ENCODE measurements at regions not wholly inside any gene's neighbourhood (a gene's known extent, or its start where the extent isn't known, plus 50 kb on each side); places are given as distances from the start of the nearest gene placed in this dataset.

- Histone ChIP-seq H3K4me3 (ENCODE audit: low read depth, low read length) (no peak overlapping the region), H3K4me1 (no peaks in the 10 kb centered on the region), H3K36me3 (ENCODE audit: control insufficient read depth, insufficient read depth, low read length) (no peaks in the 10 kb centered on the region), H3K9me3 (no peaks in the 10 kb centered on the region), H3K27me3 (replicated peaks; ENCODE audit: control insufficient read depth, insufficient read depth, low read length) (no peaks in the 10 kb centered on the region)
- no peaks in the 10 kb centered on the region for H3K4me1 Mint-ChIP-seq (ENCODE audit: low read depth, unreplicated experiment)
- H3K4me3 Mint-ChIP-seq (ENCODE audit: unreplicated experiment), result no peak overlapping the region
- POLR2A ChIA-PET, result no interaction called here
- TF ChIP-seq, protein P1, sequence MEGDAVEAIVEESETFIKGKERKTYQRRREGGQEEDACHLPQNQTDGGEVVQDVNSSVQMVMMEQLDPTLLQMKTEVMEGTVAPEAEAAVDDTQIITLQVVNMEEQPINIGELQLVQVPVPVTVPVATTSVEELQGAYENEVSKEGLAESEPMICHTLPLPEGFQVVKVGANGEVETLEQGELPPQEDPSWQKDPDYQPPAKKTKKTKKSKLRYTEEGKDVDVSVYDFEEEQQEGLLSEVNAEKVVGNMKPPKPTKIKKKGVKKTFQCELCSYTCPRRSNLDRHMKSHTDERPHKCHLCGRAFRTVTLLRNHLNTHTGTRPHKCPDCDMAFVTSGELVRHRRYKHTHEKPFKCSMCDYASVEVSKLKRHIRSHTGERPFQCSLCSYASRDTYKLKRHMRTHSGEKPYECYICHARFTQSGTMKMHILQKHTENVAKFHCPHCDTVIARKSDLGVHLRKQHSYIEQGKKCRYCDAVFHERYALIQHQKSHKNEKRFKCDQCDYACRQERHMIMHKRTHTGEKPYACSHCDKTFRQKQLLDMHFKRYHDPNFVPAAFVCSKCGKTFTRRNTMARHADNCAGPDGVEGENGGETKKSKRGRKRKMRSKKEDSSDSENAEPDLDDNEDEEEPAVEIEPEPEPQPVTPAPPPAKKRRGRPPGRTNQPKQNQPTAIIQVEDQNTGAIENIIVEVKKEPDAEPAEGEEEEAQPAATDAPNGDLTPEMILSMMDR (IDR thresholded peaks at IDR 0.05; ENCODE audit: insufficient read depth in 1 of 2, low read depth in 1 of 2, low read length in 1 of 2, severe bottlenecking in 1 of 2, unreplicated experiment in 1 of 2), result no peak
- BruUV-seq (replicated peaks), result no TSS peak
- H3K9me3 Mint-ChIP-seq (ENCODE audit: unreplicated experiment), result no peaks in the 10 kb centered on the region
- no peak for DNase-seq
- H3K36me3 Mint-ChIP-seq (ENCODE audit: insufficient read depth, unreplicated experiment), result no peaks in the 10 kb centered on the region
- peaks cover 10% of the 10 kb centered on the region for H3K27me3 Mint-ChIP-seq (ENCODE audit: insufficient read depth, unreplicated experiment)
- no peak overlapping the region for H3K27ac Mint-ChIP-seq (ENCODE audit: unreplicated experiment)
- CTCF ChIA-PET, result no interaction called here
- intact Hi-C loops (cut with micrococcal nuclease; ENCODE audit: unreplicated experiment), result no loop called here
These were observed 359.8 kb upstream of the MTPN start for GRCh38 chr7:136336932-136337331.

- ChIA-PET CTCF (no interaction called here), POLR2A (no interaction called here)
- Mint-ChIP-seq H3K36me3 (ENCODE audit: insufficient read depth, unreplicated experiment) (no peaks in the 10 kb centered on the region), H3K27ac (ENCODE audit: unreplicated experiment) (no peak overlapping the region), H3K4me1 (ENCODE audit: low read depth, unreplicated experiment) (no peaks in the 10 kb centered on the region), H3K27me3 (ENCODE audit: insufficient read depth, unreplicated experiment) (peaks cover 12% of the 10 kb centered on the region), H3K9me3 (ENCODE audit: unreplicated experiment) (no peaks in the 10 kb centered on the region), H3K4me3 (ENCODE audit: unreplicated experiment) (no peak overlapping the region)
- H3K27me3 ChIP-seq (replicated peaks; ENCODE audit: control insufficient read depth, insufficient read depth, low read length), result no peaks in the 10 kb centered on the region
- intact Hi-C loops (cut with micrococcal nuclease; ENCODE audit: unreplicated experiment), result no loop called here
- TF ChIP-seq, protein P1 (IDR thresholded peaks at IDR 0.05; ENCODE audit: insufficient read depth in 1 of 2, low read depth in 1 of 2, low read length in 1 of 2, severe bottlenecking in 1 of 2, unreplicated experiment in 1 of 2), result no peak
- BruUV-seq (replicated peaks), result no TSS peak
- H3K4me1 ChIP-seq, result no peaks in the 10 kb centered on the region
- no peaks in the 10 kb centered on the region; the same call in 1 of the 2 replicates for H3K9me3 ChIP-seq
- H3K4me3 ChIP-seq (ENCODE audit: low read depth, low read length), result no peak overlapping the region
- H3K36me3 ChIP-seq (ENCODE audit: control insufficient read depth, insufficient read depth, low read length), result no peaks in the 10 kb centered on the region
- DNase-seq, result no peak
These were observed 356.5 kb upstream of the MTPN start for GRCh38 chr7:136333636-136334035.

DNA sequence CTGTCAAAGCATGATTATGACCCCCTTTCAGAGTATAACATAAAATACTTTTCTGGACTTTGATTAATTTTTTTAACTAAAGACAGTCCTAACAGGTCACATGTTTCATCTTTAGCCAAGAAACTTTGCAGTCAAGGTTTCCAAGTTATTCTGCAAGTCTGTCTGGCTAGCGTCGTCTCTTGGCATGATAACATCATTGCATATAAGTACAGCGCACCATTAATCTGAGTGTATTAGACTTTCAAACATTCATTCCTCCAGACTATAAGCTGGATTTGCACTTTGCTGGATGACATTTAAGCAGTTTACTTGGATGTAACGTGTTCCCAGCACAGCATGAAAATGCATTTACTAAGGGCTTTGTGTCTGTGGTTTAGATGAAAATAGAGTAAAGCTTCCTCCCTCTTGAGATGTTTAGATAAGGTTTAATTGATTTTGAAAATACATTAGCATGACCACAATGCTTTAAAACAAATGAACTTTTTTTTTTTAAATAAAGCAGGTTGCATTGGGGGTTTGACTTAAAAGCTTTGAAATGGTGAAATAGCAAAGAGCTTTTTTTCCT is 349.0 kb upstream of the MTPN start:
- Mint-ChIP-seq H3K27ac (ENCODE audit: unreplicated experiment) (no peak overlapping the region), H3K4me1 (ENCODE audit: low read depth, unreplicated experiment) (no peaks in the 10 kb centered on the region), H3K27me3 (ENCODE audit: insufficient read depth, unreplicated experiment) (peaks cover 5% of the 10 kb centered on the region), H3K9me3 (ENCODE audit: unreplicated experiment) (no peaks in the 10 kb centered on the region), H3K36me3 (ENCODE audit: insufficient read depth, unreplicated experiment) (no peaks in the 10 kb centered on the region), H3K4me3 (ENCODE audit: unreplicated experiment) (no peak overlapping the region)
- H3K27me3 ChIP-seq (replicated peaks; ENCODE audit: control insufficient read depth, insufficient read depth, low read length), result no peaks in the 10 kb centered on the region
- H3K9me3 ChIP-seq, result no peaks in the 10 kb centered on the region; the same call in 1 of the 2 replicates
- TF ChIP-seq, protein P1 (IDR thresholded peaks at IDR 0.05; ENCODE audit: insufficient read depth in 1 of 2, low read depth in 1 of 2, low read length in 1 of 2, severe bottlenecking in 1 of 2, unreplicated experiment in 1 of 2), result no peak
- H3K4me1 ChIP-seq, result no peaks in the 10 kb centered on the region; the same call in 1 of the 2 replicates
- intact Hi-C loops (cut with micrococcal nuclease; ENCODE audit: unreplicated experiment), result no loop called here
- POLR2A ChIA-PET, result no interaction called here
- DNase-seq, result no peak
- H3K4me3 ChIP-seq (ENCODE audit: low read depth, low read length), result no peak overlapping the region
- no TSS peak for BruUV-seq (replicated peaks)
- no peaks in the 10 kb centered on the region for H3K36me3 ChIP-seq (ENCODE audit: control insufficient read depth, insufficient read depth, low read length)
- CTCF ChIA-PET, result no interaction called here
